A549 (cell line): ENCODE measurements at regions not wholly inside any gene's neighbourhood (a gene's known extent, or its start where the extent isn't known, plus 50 kb on each side); places are given as distances from the start of the nearest gene placed in this dataset.

Experiments used
- ATAC-seq, 2 experiments: fragments of 200-7000 bp in 1 of 2; fragments of >200 bp in 1 of 2; cut with Nextera tagmentation in 1 of 2; cut with Tn5 transposase in 1 of 2; 3 replicates each; pipeline versions ENCODE4 v1.8.0 to v1.9.1; 2018 to 2020; ENCODE audit warnings: mild to moderate bottlenecking in 1 of 2, moderate library complexity in 1 of 2
- CTCF ChIA-PET: fragments of 300-600 bp; sonication (Branson Sonifier 250); formaldehyde crosslinking; extraction: SDS; loops from one replicate; lab custom pipeline; 2021; ENCODE audit warnings: antibody characterized with exemption, inconsistent platforms; lab: Yijun Ruan, JAX
- POLR2A ChIA-PET: fragments of 350-600 bp; formaldehyde crosslinking; extraction: SDS; loops from one replicate; lab custom pipeline; 2021; ENCODE audit warnings: antibody characterized with exemption, inconsistent platforms; lab: Yijun Ruan, JAX
- DNase-seq, 2 experiments: peaks; one replicate each; pipeline versions ENCODE4 v3.0.0 to v3.0.0-alpha.2; 2011 to 2016; ENCODE audit warnings: low read depth in 1 of 2, low spot score in 1 of 2
- FAIRE-seq: peaks from 2 replicates; lab custom pipeline; 2011; peaks lifted over from hg19 to GRCh38; lab: Jason Lieb, UNC
- H3K27ac ChIP-seq, 2 experiments: fragments of >200 bp; sonication (Bioruptor Twin); formaldehyde crosslinking; 3 replicates each; pipeline ENCODE4 v1.5.1; 2016 to 2017
- H3K4me1 ChIP-seq: fragments of >200 bp; sonication (Bioruptor Twin); formaldehyde crosslinking; 3 replicates; pipeline ENCODE4 v1.6.1; 2016
- H3K4me2 ChIP-seq: fragments of >200 bp; sonication (Bioruptor Twin); formaldehyde crosslinking; 3 replicates; pipeline ENCODE4 v1.6.1; 2016
- H3K4me3 ChIP-seq: fragments of >200 bp; sonication (Bioruptor Twin); formaldehyde crosslinking; 3 replicates; pipeline ENCODE4 v1.5.1; 2016
- H3K9me3 ChIP-seq: fragments of >200 bp; sonication (Bioruptor Twin); formaldehyde crosslinking; 3 replicates; pipeline ENCODE4 v1.6.1; 2016
- BHLHE40 ChIP-seq: IDR thresholded peaks from 2 replicates; pipeline ENCODE4 v1.6.1; 2012; ENCODE audit warnings: low read depth, low read length, inconsistent platforms
- EHF ChIP-seq: fragments of 250-450 bp; sonication (Bioruptor Pico); IDR thresholded peaks from 2 replicates; pipeline ENCODE4 v1.5.0; 2020; ENCODE audit warnings: mild to moderate bottlenecking
- ESRRA ChIP-seq: fragments of 150-350 bp; IDR thresholded peaks from 2 replicates; pipeline ENCODE4 v1.6.1; 2014; ENCODE audit warnings: mild to moderate bottlenecking, low read length, borderline replicate concordance
- FOSB ChIP-seq: fragments of 250-450 bp; sonication (Bioruptor Pico); IDR thresholded peaks from 2 replicates; pipeline ENCODE4 v1.5.0; 2020; ENCODE audit warnings: mild to moderate bottlenecking, moderate library complexity
- FOXS1 ChIP-seq: fragments of 250-450 bp; sonication (Bioruptor Pico); IDR thresholded peaks from 2 replicates; pipeline ENCODE4 v1.5.0; 2020; ENCODE audit warnings: mild to moderate bottlenecking, moderate library complexity
- HEYL ChIP-seq: fragments of 250-450 bp; sonication (Bioruptor Pico); IDR thresholded peaks from 2 replicates; pipeline ENCODE4 v1.8.0; 2021; ENCODE audit warnings: mild to moderate bottlenecking, moderate library complexity
- HOXA7 ChIP-seq: fragments of 250-450 bp; sonication (Bioruptor Pico); IDR thresholded peaks from 2 replicates; pipeline ENCODE4 v1.5.0; 2020; ENCODE audit warnings: mild to moderate bottlenecking, moderate library complexity
- HOXB13 ChIP-seq: fragments of 250-450 bp; sonication (Bioruptor Pico); IDR thresholded peaks from 2 replicates; pipeline ENCODE4 v1.5.0; 2020; ENCODE audit warnings: low read depth, mild to moderate bottlenecking, moderate library complexity
- JUN ChIP-seq, 2 experiments: fragments of >200 bp; sonication (Bioruptor Twin); formaldehyde crosslinking; IDR thresholded peaks; 2 replicates in 1 of 2; 3 replicates in 1 of 2; pipeline ENCODE4 v1.6.1; 2016 to 2017
- KDM1A ChIP-seq: fragments of 200-600 bp; sonication (generic); IDR thresholded peaks from 2 replicates; pipeline ENCODE4 v1.6.1; 2016; ENCODE audit warnings: low read depth, mild to moderate bottlenecking
- KDM5A ChIP-seq: fragments of 200-600 bp; sonication (generic); IDR thresholded peaks from 2 replicates; pipeline ENCODE4 v1.6.1; 2016; ENCODE audit warnings: antibody characterized with exemption, mild to moderate bottlenecking
- MAFK ChIP-seq: fragments of 450-650 bp; IDR thresholded peaks from 2 replicates; pipeline ENCODE4 v1.6.1; 2014; ENCODE audit not compliant: partially characterized antibody
- MYC ChIP-seq: IDR thresholded peaks from 2 replicates; pipeline ENCODE4 v1.6.1; 2012; ENCODE audit warnings: mild to moderate bottlenecking, inconsistent platforms, low read length, improper control_type of control experiment, borderline replicate concordance
- NPAS2 ChIP-seq: fragments of 250-450 bp; sonication (Bioruptor Pico); IDR thresholded peaks from 2 replicates; pipeline ENCODE4 v1.8.0; 2022; ENCODE audit warnings: mild to moderate bottlenecking, moderate library complexity, borderline replicate concordance
- PBX3 ChIP-seq: IDR thresholded peaks from 2 replicates; pipeline ENCODE4 v1.6.1; 2012
- POLR2A ChIP-seq: IDR thresholded peaks from 2 replicates; pipeline ENCODE4 v1.6.1; 2012; ENCODE audit warnings: mild to moderate bottlenecking, low read length
- RAD21 ChIP-seq, 2 experiments: fragments of >200 bp in 1 of 2; sonication (Bioruptor Twin) in 1 of 2; formaldehyde crosslinking in 1 of 2; IDR thresholded peaks in 1 of 2; conservative IDR thresholded peaks in 1 of 2; 2 replicates in 1 of 2; 3 replicates in 1 of 2; pipeline ENCODE4 v1.6.1; 2012 to 2018; ENCODE audit warnings: inconsistent platforms in 1 of 2
- RCOR1 ChIP-seq: fragments of 150-350 bp; IDR thresholded peaks from 2 replicates; pipeline ENCODE4 v1.6.1; 2014; ENCODE audit warnings: antibody characterized with exemption, low read length, low read depth
- ZSCAN20 ChIP-seq: fragments of 250-450 bp; sonication (Bioruptor Pico); IDR thresholded peaks from 2 replicates; pipeline ENCODE4 v1.8.0; 2022; ENCODE audit warnings: mild to moderate bottlenecking, moderate library complexity
- whole genome bisulfite sequencing: methylation state at CpG from one replicate; pipeline ENCODE4 v1.1.6; 2017; ENCODE audit errors: missing lambda C conversion rate; 5-methylcytosine and 5-hydroxymethylcytosine counted together
- TF ChIP-seq, protein P1 (sequence below): fragments of 200-600 bp; sonication (generic); IDR thresholded peaks from 2 replicates; pipeline ENCODE4 v1.6.1; 2016; ENCODE audit warnings: antibody characterized with exemption, mild to moderate bottlenecking, moderate library complexity
- TF ChIP-seq, protein P2 (sequence below): fragments of 150-350 bp; IDR thresholded peaks from 2 replicates; pipeline ENCODE4 v1.6.1; 2014; ENCODE audit warnings: low read depth, mild to moderate bottlenecking, low read length

- POLR2A ChIA-PET = no interaction called here
- ATAC-seq = no peak
Observed at GRCh38 chr11:100612766-100613165, 74.3 kb upstream of the ARHGAP42 start.

DNA sequence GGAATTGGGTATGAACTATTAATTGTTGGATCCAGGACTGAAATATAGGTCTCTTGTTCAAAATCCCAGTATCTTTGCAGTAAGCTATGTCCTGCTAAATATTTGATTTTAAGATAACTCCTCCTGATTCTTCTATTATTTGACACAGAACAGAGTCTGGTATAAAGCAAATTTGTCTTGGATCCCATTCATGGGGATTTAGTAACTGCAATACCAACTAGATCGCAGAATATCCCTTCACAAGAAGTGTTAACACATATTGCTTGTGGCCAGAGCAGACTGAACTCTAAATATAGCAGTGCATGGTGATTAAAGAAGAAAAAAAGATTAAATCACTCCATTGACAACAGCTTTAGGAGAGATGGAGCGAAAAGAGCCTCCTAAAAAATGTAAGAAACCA lies 68.2 kb upstream of the ARHGAP42 start:
- Histone ChIP-seq H3K9me3 (no peaks in the 10 kb centered on the region), H3K4me2 (no peak overlapping the region), H3K4me1 (no peaks in the 10 kb centered on the region), H3K4me3 (no peak overlapping the region), H3K27ac (no peak overlapping the region)
- FAIRE-seq = no peak
- ATAC-seq = no peak
- ChIA-PET CTCF (no interaction called here), POLR2A (no interaction called here)
- no peak for DNase-seq
- WGBS = 49% methylated on average over 2 of the region's 2 CpGs
- no peak for TF ChIP-seq KDM5A
- no peak for TF ChIP-seq MAFK
- TF ChIP-seq, protein P1, sequence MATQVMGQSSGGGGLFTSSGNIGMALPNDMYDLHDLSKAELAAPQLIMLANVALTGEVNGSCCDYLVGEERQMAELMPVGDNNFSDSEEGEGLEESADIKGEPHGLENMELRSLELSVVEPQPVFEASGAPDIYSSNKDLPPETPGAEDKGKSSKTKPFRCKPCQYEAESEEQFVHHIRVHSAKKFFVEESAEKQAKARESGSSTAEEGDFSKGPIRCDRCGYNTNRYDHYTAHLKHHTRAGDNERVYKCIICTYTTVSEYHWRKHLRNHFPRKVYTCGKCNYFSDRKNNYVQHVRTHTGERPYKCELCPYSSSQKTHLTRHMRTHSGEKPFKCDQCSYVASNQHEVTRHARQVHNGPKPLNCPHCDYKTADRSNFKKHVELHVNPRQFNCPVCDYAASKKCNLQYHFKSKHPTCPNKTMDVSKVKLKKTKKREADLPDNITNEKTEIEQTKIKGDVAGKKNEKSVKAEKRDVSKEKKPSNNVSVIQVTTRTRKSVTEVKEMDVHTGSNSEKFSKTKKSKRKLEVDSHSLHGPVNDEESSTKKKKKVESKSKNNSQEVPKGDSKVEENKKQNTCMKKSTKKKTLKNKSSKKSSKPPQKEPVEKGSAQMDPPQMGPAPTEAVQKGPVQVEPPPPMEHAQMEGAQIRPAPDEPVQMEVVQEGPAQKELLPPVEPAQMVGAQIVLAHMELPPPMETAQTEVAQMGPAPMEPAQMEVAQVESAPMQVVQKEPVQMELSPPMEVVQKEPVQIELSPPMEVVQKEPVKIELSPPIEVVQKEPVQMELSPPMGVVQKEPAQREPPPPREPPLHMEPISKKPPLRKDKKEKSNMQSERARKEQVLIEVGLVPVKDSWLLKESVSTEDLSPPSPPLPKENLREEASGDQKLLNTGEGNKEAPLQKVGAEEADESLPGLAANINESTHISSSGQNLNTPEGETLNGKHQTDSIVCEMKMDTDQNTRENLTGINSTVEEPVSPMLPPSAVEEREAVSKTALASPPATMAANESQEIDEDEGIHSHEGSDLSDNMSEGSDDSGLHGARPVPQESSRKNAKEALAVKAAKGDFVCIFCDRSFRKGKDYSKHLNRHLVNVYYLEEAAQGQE = no peak
- TF ChIP-seq FOSB (CRISPR knock-in tag) = no peak
- TF ChIP-seq PBX3 = no peak

More at GRCh38 chr11:100612766-100613165, 74.3 kb upstream of the ARHGAP42 start:
- TF ChIP-seq NPAS2 (CRISPR knock-in tag) (no peak), EHF (CRISPR knock-in tag) (no peak), HOXA7 (CRISPR knock-in tag) (no peak), ZSCAN20 (CRISPR knock-in tag) (no peak), FOXS1 (CRISPR knock-in tag) (no peak), PBX3 (no peak), JUN (IDR thresholded peaks at IDR 0.05) (no peak), MYC (no peak), KDM5A (no peak), KDM1A (no peak), HEYL (CRISPR knock-in tag) (no peak), ESRRA (no peak), RCOR1 (no peak), HOXB13 (no peak), RAD21 (conservative IDR thresholded peaks at IDR 0.05 in 1 of 2, IDR thresholded peaks at IDR 0.05 in 1 of 2) (no peak), BHLHE40 (no peak), POLR2A (no peak)
- TF ChIP-seq, protein P2, sequence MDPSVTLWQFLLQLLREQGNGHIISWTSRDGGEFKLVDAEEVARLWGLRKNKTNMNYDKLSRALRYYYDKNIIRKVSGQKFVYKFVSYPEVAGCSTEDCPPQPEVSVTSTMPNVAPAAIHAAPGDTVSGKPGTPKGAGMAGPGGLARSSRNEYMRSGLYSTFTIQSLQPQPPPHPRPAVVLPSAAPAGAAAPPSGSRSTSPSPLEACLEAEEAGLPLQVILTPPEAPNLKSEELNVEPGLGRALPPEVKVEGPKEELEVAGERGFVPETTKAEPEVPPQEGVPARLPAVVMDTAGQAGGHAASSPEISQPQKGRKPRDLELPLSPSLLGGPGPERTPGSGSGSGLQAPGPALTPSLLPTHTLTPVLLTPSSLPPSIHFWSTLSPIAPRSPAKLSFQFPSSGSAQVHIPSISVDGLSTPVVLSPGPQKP = no peak
- no peak overlapping the region for H3K4me3 ChIP-seq
- CTCF ChIA-PET = no interaction called here
- no peaks in the 10 kb centered on the region for H3K4me1 ChIP-seq
- 0% methylated on average over 2 of the region's 2 CpGs for WGBS
- no peak for FAIRE-seq
- no peaks in the 10 kb centered on the region for H3K9me3 ChIP-seq
- no peak for DNase-seq
- no peak overlapping the region for H3K27ac ChIP-seq
- no peak overlapping the region for H3K4me2 ChIP-seq
